Left lung (tissue), 4 donors: ENCODE measurements at regions not wholly inside any gene's neighbourhood (a gene's known extent, or its start where the extent isn't known, plus 50 kb on each side); places are given as distances from the start of the nearest gene placed in this dataset.
A peak's percentile ranks its signal among the peaks of the same experiment; 100 is the strongest.

Experiments used
- ATAC-seq: fragments of 200-7000 bp; cut with Tn5 transposase; one replicate; pipeline ENCODE4 v1.9.1; 2020; ENCODE audit warnings: moderate library complexity
- DNase-seq, 4 donors: peaks; one replicate each; pipeline ENCODE4 v3.0.0-alpha.2; 2013 to 2020
- H3K27ac ChIP-seq, 2 donors: fragments of 200-600 bp; sonication (generic) in 1 of 2; one replicate each; pipeline versions ENCODE4 v1.5.0 to v1.8.0; 2020 to 2021
- H3K27me3 ChIP-seq, 2 donors: fragments of 200-600 bp; sonication (generic) in 1 of 2; one replicate each; pipeline versions ENCODE4 v1.5.0 to v1.8.0; 2020 to 2021
- H3K36me3 ChIP-seq, 2 donors: fragments of 200-600 bp; sonication (generic) in 1 of 2; one replicate each; pipeline versions ENCODE4 v1.5.0 to v1.8.0; 2020 to 2021
- H3K4me1 ChIP-seq, 2 donors: fragments of 200-600 bp; one replicate each; pipeline ENCODE4 v1.8.0; 2021
- H3K4me3 ChIP-seq, 2 donors: fragments of 200-600 bp; sonication (generic) in 1 of 2; one replicate each; pipeline versions ENCODE4 v1.5.0 to v1.8.0; 2020 to 2021; ENCODE audit warnings: mild to moderate bottlenecking in 1 of 2
- H3K9me3 ChIP-seq, 2 donors: fragments of 200-600 bp; sonication (generic) in 1 of 2; one replicate each; pipeline versions ENCODE4 v1.5.0 to v1.8.0; 2020 to 2021
- intact Hi-C, 2 donors: fragments of 100-400 bp; cut with DNase I; formaldehyde crosslinking; loops; one replicate each; pipeline versions ENCODE4 v1.11.2 to v1.14.2; 2022
- TF ChIP-seq, protein P1 (sequence below), 2 donors: fragments of 200-600 bp; sonication (generic) in 1 of 2; IDR thresholded peaks; one replicate each; pipeline versions ENCODE4 v1.5.0 to v1.8.0; 2021; ENCODE audit warnings: antibody characterized with exemption in 2 of 2
- donor health status: DM: no; HTN: yes; CAD: no.
- donor health status: DM: no; HTN: no; CAD: no.

DNA sequence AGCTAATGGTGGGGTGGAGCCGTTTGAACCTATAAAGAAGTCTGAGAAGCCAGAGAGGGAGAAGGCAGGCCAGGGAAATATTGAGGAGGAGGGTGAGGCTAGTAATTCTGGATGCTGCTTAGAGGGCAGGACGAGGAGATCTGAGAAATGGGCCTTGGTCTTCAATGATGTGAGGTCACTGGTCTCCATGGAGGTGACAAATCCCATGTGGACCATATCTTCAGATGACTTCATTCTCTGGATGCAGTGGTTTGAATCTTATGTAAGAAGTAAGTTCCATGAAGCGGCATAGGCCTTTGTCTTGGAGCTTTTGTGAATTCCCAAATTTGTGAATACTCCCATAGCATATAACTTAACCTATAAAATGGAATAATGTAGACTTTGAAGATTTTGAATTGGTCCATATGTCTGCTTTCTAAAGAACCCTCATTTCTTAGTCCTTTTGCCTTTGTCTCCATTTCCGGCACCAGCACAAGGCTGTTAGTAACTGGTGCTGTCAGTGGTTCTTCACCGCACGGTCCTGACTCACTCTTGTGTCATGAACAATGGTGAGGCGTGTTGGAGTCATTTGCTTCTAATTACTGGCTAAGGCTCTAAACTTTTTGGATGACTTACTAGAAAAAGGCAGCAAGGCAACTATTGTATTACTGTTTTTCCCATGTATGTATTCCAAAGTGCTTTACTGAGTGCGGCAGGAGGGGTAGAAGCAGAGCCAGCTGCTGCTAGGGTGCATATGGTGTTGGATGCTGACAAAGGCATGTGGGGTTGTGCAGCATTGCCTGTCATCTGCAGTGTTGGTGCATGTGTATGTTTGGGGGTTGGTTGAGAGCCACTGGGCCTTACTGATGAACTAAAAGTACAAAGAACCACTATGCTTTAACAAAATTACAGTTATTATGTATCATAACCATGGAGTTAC, 279.3 kb upstream of the C2CD4B start:
- H3K36me3 ChIP-seq = no peaks in the 10 kb centered on the region
- no peaks in the 10 kb centered on the region for H3K9me3 ChIP-seq
- peak in 1 of 4 donors; percentile 59 for DNase-seq
- H3K27me3 ChIP-seq = no peaks in the 10 kb centered on the region
- TF ChIP-seq, protein P1, sequence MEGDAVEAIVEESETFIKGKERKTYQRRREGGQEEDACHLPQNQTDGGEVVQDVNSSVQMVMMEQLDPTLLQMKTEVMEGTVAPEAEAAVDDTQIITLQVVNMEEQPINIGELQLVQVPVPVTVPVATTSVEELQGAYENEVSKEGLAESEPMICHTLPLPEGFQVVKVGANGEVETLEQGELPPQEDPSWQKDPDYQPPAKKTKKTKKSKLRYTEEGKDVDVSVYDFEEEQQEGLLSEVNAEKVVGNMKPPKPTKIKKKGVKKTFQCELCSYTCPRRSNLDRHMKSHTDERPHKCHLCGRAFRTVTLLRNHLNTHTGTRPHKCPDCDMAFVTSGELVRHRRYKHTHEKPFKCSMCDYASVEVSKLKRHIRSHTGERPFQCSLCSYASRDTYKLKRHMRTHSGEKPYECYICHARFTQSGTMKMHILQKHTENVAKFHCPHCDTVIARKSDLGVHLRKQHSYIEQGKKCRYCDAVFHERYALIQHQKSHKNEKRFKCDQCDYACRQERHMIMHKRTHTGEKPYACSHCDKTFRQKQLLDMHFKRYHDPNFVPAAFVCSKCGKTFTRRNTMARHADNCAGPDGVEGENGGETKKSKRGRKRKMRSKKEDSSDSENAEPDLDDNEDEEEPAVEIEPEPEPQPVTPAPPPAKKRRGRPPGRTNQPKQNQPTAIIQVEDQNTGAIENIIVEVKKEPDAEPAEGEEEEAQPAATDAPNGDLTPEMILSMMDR (IDR thresholded peaks at IDR 0.05) = no peak
- peak; percentile 70 for ATAC-seq
- H3K4me1 ChIP-seq = peaks cover 0 to 3% of the 10 kb centered on the region in 2 donors
- intact Hi-C loops = no loop called here
- no peak overlapping the region for H3K4me3 ChIP-seq
- H3K27ac ChIP-seq = peak overlapping the region in 1 of 2 donors; percentile 45

DNA sequence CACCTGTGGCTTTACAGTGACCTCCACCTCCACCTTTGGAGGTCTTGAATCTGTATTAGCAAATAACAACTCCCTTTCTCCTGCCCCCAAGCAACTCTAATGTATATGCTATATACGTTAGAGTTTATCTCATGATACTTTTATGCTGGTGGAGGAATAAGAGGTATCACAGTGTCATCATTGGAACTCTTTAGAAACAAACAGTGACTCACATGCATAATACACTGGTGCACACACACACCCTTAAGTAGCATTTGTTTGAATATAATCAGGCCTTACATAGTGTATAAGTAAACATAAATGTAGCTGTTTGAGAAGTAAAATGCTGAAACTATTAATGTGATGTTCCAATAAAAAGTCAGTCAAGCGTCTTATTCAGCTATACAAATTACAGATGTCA, 280.2 kb upstream of the C2CD4B start:
- no peaks in the 10 kb centered on the region for H3K36me3 ChIP-seq
- ATAC-seq (no peak), DNase-seq (no peak)
- H3K27ac ChIP-seq = peak overlapping the region in 1 of 2 donors; percentile 16
- no peaks in the 10 kb centered on the region for H3K9me3 ChIP-seq
- intact Hi-C loops = no loop called here
- H3K4me3 ChIP-seq = no peak overlapping the region
- H3K4me1 ChIP-seq = peaks cover 0 to 3% of the 10 kb centered on the region in 2 donors
- TF ChIP-seq, protein P1 (IDR thresholded peaks at IDR 0.05) = no peak
- no peaks in the 10 kb centered on the region for H3K27me3 ChIP-seq

DNA sequence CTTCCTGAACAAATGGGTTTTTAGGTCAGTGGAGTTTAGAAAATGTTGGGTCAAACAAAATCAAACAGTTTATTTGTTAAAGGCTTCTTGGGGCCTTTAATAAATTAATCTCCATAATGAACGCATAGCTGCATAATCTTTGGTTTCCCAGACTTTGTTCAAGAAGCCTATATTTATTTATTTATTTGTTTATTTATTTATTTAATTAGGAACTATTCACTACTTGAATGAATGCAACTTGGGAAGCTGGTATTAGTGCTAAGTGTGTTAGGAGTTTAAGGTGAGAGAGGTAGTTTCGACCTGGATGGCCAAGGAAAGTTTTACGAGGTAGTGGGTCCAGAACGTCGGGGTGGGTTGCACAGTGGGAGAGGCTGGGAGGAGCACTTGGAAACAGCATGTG, 281.9 kb upstream of the C2CD4B start:
- no peaks in the 10 kb centered on the region for H3K9me3 ChIP-seq
- no peak for DNase-seq
- H3K4me3 ChIP-seq = no peak overlapping the region
- no peak overlapping the region for H3K27ac ChIP-seq
- ATAC-seq = no peak
- no peaks in the 10 kb centered on the region for H3K36me3 ChIP-seq
- H3K27me3 ChIP-seq = no peaks in the 10 kb centered on the region
- TF ChIP-seq, protein P1 (IDR thresholded peaks at IDR 0.05) = no peak
- intact Hi-C loops = no loop called here
- H3K4me1 ChIP-seq = peaks cover 0 to 3% of the 10 kb centered on the region in 2 donors

DNA sequence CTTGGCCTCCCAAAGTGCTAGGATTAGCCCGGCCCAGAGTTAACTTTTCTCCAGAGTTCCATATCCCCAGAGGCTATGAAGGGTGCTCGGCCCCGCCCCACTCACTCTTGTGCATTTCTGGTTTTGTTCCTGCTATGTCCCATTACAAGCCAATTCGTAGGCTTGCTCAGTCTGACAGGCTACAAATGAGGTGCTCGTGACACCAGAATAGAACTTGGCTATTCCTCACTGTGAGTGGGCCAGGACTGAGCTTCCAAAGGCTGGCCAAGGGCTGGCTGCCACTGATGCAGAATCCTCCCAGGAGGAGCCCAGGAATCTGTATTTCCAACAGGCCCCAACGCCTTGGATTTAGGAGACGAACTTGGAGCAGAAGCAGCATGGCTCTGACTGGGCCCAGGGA, 282.7 kb upstream of the C2CD4B start:
- ATAC-seq = peak; percentile 43
- Histone ChIP-seq H3K36me3 (no peaks in the 10 kb centered on the region), H3K9me3 (no peaks in the 10 kb centered on the region), H3K27ac (no peak overlapping the region), H3K4me1 (peaks cover 0 to 3% of the 10 kb centered on the region in 2 donors), H3K27me3 (no peaks in the 10 kb centered on the region), H3K4me3 (no peak overlapping the region)
- TF ChIP-seq, protein P1 (IDR thresholded peaks at IDR 0.05) = no peak
- intact Hi-C loops = no loop called here
- no peak for DNase-seq

DNA sequence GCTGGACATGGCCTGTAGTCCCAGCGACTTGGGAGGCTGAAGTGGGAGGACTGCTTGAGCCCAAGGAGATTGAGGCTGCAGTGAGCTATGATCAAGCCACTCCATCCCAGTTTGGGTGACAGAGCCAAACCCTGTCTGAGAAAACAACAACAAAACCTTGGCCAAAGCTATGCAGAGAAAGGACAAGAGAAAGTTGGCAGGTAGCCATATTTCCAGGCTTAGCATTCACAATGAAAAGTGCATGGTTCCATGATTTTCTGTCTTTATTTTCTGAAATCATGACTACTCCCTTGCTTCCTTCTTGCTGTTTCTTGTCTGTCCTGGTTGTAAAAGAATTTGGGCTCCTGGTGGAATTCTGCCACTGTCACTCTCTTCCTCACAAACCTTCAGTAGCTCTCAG, 284.6 kb upstream of the C2CD4B start:
- TF ChIP-seq, protein P1 (IDR thresholded peaks at IDR 0.05) = no peak
- no peak overlapping the region for H3K4me3 ChIP-seq
- no peak for ATAC-seq
- no peak overlapping the region for H3K27ac ChIP-seq
- H3K36me3 ChIP-seq = no peaks in the 10 kb centered on the region
- peaks cover 0 to 3% of the 10 kb centered on the region in 2 donors for H3K4me1 ChIP-seq
- intact Hi-C loops = no loop called here
- no peaks in the 10 kb centered on the region for H3K27me3 ChIP-seq
- DNase-seq = no peak
- H3K9me3 ChIP-seq = no peaks in the 10 kb centered on the region
